HepG2 (cell line): ENCODE measurements at regions not wholly inside any gene's neighbourhood (a gene's known extent, or its start where the extent isn't known, plus 50 kb on each side); places are given as distances from the start of the nearest gene placed in this dataset.
A peak's percentile ranks its signal among the peaks of the same experiment; 100 is the strongest.

ENCODE experiments used
- ATAC-seq: fragments of 200-7000 bp; cut with Tn5 transposase; 3 replicates; pipeline ENCODE4 v1.9.1; 2020; ENCODE audit warnings: mild to moderate bottlenecking, moderate library complexity
- BruUV-seq: library from RNA; stranded (reverse); fragments of 400-500 nt; replicated peaks from 2 replicates; lab custom pipeline; 2021; lab: Mats Ljungman, UMichigan
- CTCF ChIA-PET: fragments of 300-600 bp; formaldehyde crosslinking; extraction: SDS; loops from one replicate; lab custom pipeline; 2021; ENCODE audit warnings: low total read pairs, inconsistent platforms, low intra/inter-chr PET ratio; lab: Yijun Ruan, JAX
- POLR2A ChIA-PET: fragments of 350-600 bp; sonication (Branson Sonifier 250); formaldehyde crosslinking; loops from one replicate; lab custom pipeline; 2020; ENCODE audit warnings: antibody characterized with exemption, inconsistent platforms; lab: Yijun Ruan, JAX
- DNase-seq: peaks from one replicate; pipeline ENCODE4 v3.0.0-alpha.2; 2015; ENCODE audit warnings: low spot score
- FAIRE-seq: peaks from 3 replicates; lab custom pipeline; 2011; peaks lifted over from hg19 to GRCh38; lab: Jason Lieb, UNC
- H2AFZ ChIP-seq: one replicate; pipeline ENCODE4 v1.6.1; 2011; ENCODE audit warnings: low read length, inconsistent platforms
- H3K27ac ChIP-seq: fragments of 300-600 bp; 3 replicates; pipeline ENCODE4 v1.8.0; 2011; ENCODE audit warnings: mixed run types, mild to moderate bottlenecking, mixed read lengths, low read length, inconsistent platforms; ENCODE audit not compliant: insufficient read depth; ENCODE audit errors: extremely low read length
- H3K27me3 ChIP-seq, 2 experiments: fragments of 200-600 bp in 1 of 2; 2 replicates in 1 of 2; 3 replicates in 1 of 2; pipeline versions ENCODE4 v1.6.0 to v1.8.0; 2011; ENCODE audit warnings: low read length in 2 of 2, mild to moderate bottlenecking in 2 of 2, moderate library complexity in 2 of 2, inconsistent platforms in 1 of 2; ENCODE audit not compliant: insufficient read depth in 2 of 2, control insufficient read depth in 1 of 2
- H3K36me3 ChIP-seq, 2 experiments: fragments of 200-600 bp in 1 of 2; replicated peaks in 1 of 2; 2 replicates in 1 of 2; 3 replicates in 1 of 2; pipeline versions ENCODE4 v1.5.1 to v1.8.0; 2011; ENCODE audit warnings: low read length in 2 of 2, inconsistent platforms in 1 of 2; ENCODE audit not compliant: insufficient read depth in 2 of 2, control insufficient read depth in 1 of 2
- H3K4me1 ChIP-seq: 2 replicates; pipeline ENCODE4 v1.5.1; 2012; ENCODE audit warnings: low read length, inconsistent platforms; ENCODE audit not compliant: insufficient read depth
- H3K4me2 ChIP-seq: 2 replicates; pipeline ENCODE4 v1.6.0; 2011; ENCODE audit warnings: low read depth, low read length, inconsistent platforms
- H3K4me3 ChIP-seq, 3 experiments: fragments of 200-600 bp in 1 of 3; sonication (generic), shearing (Covaris generic) in 1 of 3; replicated peaks in 1 of 3; 2 replicates each; pipeline ENCODE4 v1.5.1; 2011 to 2016; ENCODE audit warnings: low read length in 3 of 3, inconsistent platforms in 2 of 3, low read depth in 2 of 3, mild to moderate bottlenecking in 2 of 3, control low read depth in 1 of 3, mixed read lengths in 1 of 3; ENCODE audit not compliant: insufficient read depth in 1 of 3
- H3K79me2 ChIP-seq: one replicate; pipeline ENCODE4 v1.6.1; 2011; ENCODE audit warnings: low read length, inconsistent platforms; ENCODE audit not compliant: insufficient read depth
- H3K9ac ChIP-seq: 2 replicates; pipeline ENCODE4 v1.6.0; 2011; ENCODE audit warnings: mild to moderate bottlenecking, low read depth, low read length, inconsistent platforms; ENCODE audit not compliant: insufficient read depth
- H3K9me3 ChIP-seq: 2 replicates; pipeline ENCODE4 v1.5.1; 2012; ENCODE audit warnings: mild to moderate bottlenecking, low read length
- H4K20me1 ChIP-seq: 2 replicates; pipeline ENCODE4 v1.6.0; 2011; ENCODE audit warnings: inconsistent platforms, mild to moderate bottlenecking, low read length, moderate library complexity; ENCODE audit not compliant: insufficient read depth
- ARID2 ChIP-seq: sonication (generic); formaldehyde crosslinking; IDR thresholded peaks from 2 replicates; pipeline ENCODE4 v1.8.1; 2022; ENCODE audit warnings: mild to moderate bottlenecking, missing genetic modification reagents, borderline replicate concordance
- BHLHE40 ChIP-seq: IDR thresholded peaks from 2 replicates; pipeline ENCODE4 v1.6.1; 2011; ENCODE audit warnings: low read length, improper control_type of control experiment
- DMAP1 ChIP-seq: IDR thresholded peaks from 2 replicates; pipeline ENCODE4 v1.6.1; 2016
- FOSL1 ChIP-seq: sonication (generic); formaldehyde crosslinking; IDR thresholded peaks from 2 replicates; pipeline ENCODE4 v1.9.0; 2021; ENCODE audit warnings: missing genetic modification reagents, borderline replicate concordance
- GTF3A ChIP-seq: sonication (generic); formaldehyde crosslinking; conservative IDR thresholded peaks from 2 replicates; pipeline ENCODE4 v1.4.0; 2020; ENCODE audit warnings: mild to moderate bottlenecking, missing genetic modification reagents
- NFE2 ChIP-seq: sonication (generic); formaldehyde crosslinking; IDR thresholded peaks from 2 replicates; pipeline ENCODE4 v1.4.0; 2020; ENCODE audit warnings: missing genetic modification reagents
- TEAD2 ChIP-seq: sonication (generic); formaldehyde crosslinking; IDR thresholded peaks from 2 replicates; pipeline ENCODE4 v1.9.0; 2021; ENCODE audit warnings: missing genetic modification reagents
- ZBTB21 ChIP-seq: sonication (generic); formaldehyde crosslinking; IDR thresholded peaks from 2 replicates; pipeline ENCODE4 v1.4.0; 2020; ENCODE audit warnings: missing genetic modification reagents
- ZBTB8A ChIP-seq: sonication (generic); formaldehyde crosslinking; IDR thresholded peaks from 2 replicates; pipeline ENCODE4 v1.4.0; 2020; ENCODE audit warnings: mild to moderate bottlenecking, low read depth, missing genetic modification reagents, borderline replicate concordance
- ZNF556 ChIP-seq: sonication (generic); formaldehyde crosslinking; IDR thresholded peaks from 2 replicates; pipeline ENCODE4 v1.4.0; 2020; ENCODE audit warnings: mild to moderate bottlenecking, missing genetic modification reagents, borderline replicate concordance
- ZNF878 ChIP-seq: sonication (generic); formaldehyde crosslinking; IDR thresholded peaks from 2 replicates; pipeline ENCODE4 v1.8.1; 2023; ENCODE audit warnings: mild to moderate bottlenecking, missing genetic modification reagents, moderate library complexity
- ZSCAN25 ChIP-seq: sonication (generic); formaldehyde crosslinking; IDR thresholded peaks from 2 replicates; pipeline ENCODE4 v1.8.0; 2022; ENCODE audit warnings: mild to moderate bottlenecking, missing genetic modification reagents
- ZSCAN30 ChIP-seq: sonication (generic); formaldehyde crosslinking; IDR thresholded peaks from 2 replicates; pipeline ENCODE4 v1.5.0; 2020; ENCODE audit warnings: mild to moderate bottlenecking, missing genetic modification reagents
- WGBS: methylation state at CpG from one replicate; pipeline ENCODE4 v1.1.6; 2017; ENCODE audit warnings: low lambda C conversion rate; 5-methylcytosine and 5-hydroxymethylcytosine counted together
- in situ Hi-C: cut with HindIII; loops from 2 replicates; pipeline ENCODE4 v1.10.0; 2017; ENCODE audit warnings: low pct_unique_long_range_greater_than_20kb; ENCODE audit not compliant: extremely low pct_ligation_motif_present
- intact Hi-C: fragments of 100-400 bp; cut with micrococcal nuclease; formaldehyde crosslinking; loops from one replicate; pipeline ENCODE4 v1.10.0; 2022; ENCODE audit not compliant: unreplicated experiment
- TF ChIP-seq, protein P1 (sequence below): IDR thresholded peaks from 2 replicates; pipeline ENCODE4 v1.4.0; 2020; ENCODE audit warnings: mild to moderate bottlenecking, missing genetic modification reagents
- TF ChIP-seq, protein P2 (sequence below): sonication (generic); formaldehyde crosslinking; IDR thresholded peaks from 2 replicates; pipeline ENCODE4 v1.9.0; 2022; ENCODE audit warnings: missing genetic modification reagents, mild to moderate bottlenecking, borderline replicate concordance

DNA sequence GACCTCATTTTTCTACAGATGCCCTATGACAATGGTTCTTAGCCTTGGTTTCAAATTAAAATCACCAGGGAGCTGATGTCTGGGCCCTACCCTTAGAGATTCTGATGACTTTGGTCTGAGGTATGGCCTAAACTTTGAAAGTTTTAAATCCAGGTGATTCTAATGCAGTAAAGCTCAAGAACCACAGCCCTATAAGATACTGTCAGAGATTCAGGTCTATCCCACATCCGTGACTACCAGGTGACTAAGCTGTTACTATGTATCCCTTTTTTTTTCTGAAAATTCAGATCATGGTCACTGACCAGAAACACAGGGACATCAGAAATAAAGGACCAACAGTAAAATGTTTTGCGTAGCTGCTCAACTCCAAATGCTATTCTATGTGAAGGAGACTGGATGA lies 148.8 kb upstream of the BMP4 start:
- no peaks in the 10 kb centered on the region for H3K79me2 ChIP-seq
- POLR2A ChIA-PET, result interaction anchor here (0.6 to 6.0 kb wide), 6 partner anchors 28 to 162 kb away, joined by 3 to 41 read pairs (median 3); partner anchors contain the start of gene BMP4
- ATAC-seq (no peak), DNase-seq (no peak), FAIRE-seq (no peak)
- H3K4me3 ChIP-seq, result no peak overlapping the region
- no peak overlapping the region for H3K9ac ChIP-seq
- no peaks in the 10 kb centered on the region for H3K9me3 ChIP-seq
- H3K27ac ChIP-seq, result no peak overlapping the region
- CTCF ChIA-PET, result no interaction called here
- TF ChIP-seq BHLHE40 (no peak), FOSL1 (CRISPR knock-in tag) (no peak)
- H3K27me3 ChIP-seq, result no peaks in the 10 kb centered on the region
- in situ Hi-C loops (no loop called here), intact Hi-C loops (no loop called here)
- no peaks in the 10 kb centered on the region for H4K20me1 ChIP-seq
- no TSS peak for BruUV-seq
- 98% methylated on average over 2 of the region's 2 CpGs for WGBS
- H3K36me3 ChIP-seq, result no peaks in the 10 kb centered on the region
- no peak overlapping the region for H2AFZ ChIP-seq
- peaks cover 100% of the 10 kb centered on the region for H3K4me1 ChIP-seq
- no peak overlapping the region for H3K4me2 ChIP-seq

DNA sequence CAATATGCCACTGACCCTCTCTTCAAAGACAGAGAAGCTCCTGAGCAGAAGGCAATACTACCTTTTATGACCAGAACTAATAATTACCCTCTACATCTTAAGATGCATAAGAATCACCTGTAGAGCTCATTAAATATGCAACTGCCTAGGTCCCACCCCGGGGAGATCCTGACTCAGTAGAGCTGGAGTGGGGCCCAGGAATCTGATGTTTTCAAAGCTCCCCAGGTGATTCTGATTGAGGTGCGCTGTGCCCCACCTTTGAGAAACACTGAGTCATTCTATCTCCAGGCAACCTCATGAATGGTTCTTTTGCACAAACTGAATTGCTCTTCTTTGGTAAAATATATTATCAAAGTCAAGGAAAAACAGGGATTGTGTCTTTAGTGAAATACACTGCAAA lies 149.3 kb upstream of the BMP4 start:
- no peak for FAIRE-seq
- H3K4me2 ChIP-seq, result no peak overlapping the region
- TF ChIP-seq, protein P1, sequence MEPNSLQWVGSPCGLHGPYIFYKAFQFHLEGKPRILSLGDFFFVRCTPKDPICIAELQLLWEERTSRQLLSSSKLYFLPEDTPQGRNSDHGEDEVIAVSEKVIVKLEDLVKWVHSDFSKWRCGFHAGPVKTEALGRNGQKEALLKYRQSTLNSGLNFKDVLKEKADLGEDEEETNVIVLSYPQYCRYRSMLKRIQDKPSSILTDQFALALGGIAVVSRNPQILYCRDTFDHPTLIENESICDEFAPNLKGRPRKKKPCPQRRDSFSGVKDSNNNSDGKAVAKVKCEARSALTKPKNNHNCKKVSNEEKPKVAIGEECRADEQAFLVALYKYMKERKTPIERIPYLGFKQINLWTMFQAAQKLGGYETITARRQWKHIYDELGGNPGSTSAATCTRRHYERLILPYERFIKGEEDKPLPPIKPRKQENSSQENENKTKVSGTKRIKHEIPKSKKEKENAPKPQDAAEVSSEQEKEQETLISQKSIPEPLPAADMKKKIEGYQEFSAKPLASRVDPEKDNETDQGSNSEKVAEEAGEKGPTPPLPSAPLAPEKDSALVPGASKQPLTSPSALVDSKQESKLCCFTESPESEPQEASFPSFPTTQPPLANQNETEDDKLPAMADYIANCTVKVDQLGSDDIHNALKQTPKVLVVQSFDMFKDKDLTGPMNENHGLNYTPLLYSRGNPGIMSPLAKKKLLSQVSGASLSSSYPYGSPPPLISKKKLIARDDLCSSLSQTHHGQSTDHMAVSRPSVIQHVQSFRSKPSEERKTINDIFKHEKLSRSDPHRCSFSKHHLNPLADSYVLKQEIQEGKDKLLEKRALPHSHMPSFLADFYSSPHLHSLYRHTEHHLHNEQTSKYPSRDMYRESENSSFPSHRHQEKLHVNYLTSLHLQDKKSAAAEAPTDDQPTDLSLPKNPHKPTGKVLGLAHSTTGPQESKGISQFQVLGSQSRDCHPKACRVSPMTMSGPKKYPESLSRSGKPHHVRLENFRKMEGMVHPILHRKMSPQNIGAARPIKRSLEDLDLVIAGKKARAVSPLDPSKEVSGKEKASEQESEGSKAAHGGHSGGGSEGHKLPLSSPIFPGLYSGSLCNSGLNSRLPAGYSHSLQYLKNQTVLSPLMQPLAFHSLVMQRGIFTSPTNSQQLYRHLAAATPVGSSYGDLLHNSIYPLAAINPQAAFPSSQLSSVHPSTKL (CRISPR knock-in tag), result no peak
- TF ChIP-seq ZBTB8A (CRISPR knock-in tag) (no peak), ZNF878 (no peak), TEAD2 (CRISPR knock-in tag) (no peak), ZSCAN25 (no peak), ARID2 (CRISPR knock-in tag) (no peak), ZSCAN30 (CRISPR knock-in tag) (no peak), ZBTB21 (CRISPR knock-in tag) (no peak), NFE2 (no peak), DMAP1 (CRISPR knock-in tag) (no peak), GTF3A (no peak), ZNF556 (CRISPR knock-in tag) (no peak)
- TF ChIP-seq, protein P2, sequence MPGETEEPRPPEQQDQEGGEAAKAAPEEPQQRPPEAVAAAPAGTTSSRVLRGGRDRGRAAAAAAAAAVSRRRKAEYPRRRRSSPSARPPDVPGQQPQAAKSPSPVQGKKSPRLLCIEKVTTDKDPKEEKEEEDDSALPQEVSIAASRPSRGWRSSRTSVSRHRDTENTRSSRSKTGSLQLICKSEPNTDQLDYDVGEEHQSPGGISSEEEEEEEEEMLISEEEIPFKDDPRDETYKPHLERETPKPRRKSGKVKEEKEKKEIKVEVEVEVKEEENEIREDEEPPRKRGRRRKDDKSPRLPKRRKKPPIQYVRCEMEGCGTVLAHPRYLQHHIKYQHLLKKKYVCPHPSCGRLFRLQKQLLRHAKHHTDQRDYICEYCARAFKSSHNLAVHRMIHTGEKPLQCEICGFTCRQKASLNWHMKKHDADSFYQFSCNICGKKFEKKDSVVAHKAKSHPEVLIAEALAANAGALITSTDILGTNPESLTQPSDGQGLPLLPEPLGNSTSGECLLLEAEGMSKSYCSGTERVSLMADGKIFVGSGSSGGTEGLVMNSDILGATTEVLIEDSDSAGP, result no peak

More for the DNA sequence above, 149.3 kb upstream of the BMP4 start:
- 94% methylated on average over 2 of the region's 2 CpGs for WGBS
- intact Hi-C loops, result no loop called here
- BruUV-seq, result no TSS peak
- H4K20me1 ChIP-seq, result no peaks in the 10 kb centered on the region
- CTCF ChIA-PET, result no interaction called here
- H3K36me3 ChIP-seq, result no peaks in the 10 kb centered on the region
- H3K9me3 ChIP-seq, result no peaks in the 10 kb centered on the region
- H3K79me2 ChIP-seq, result no peaks in the 10 kb centered on the region
- no peaks in the 10 kb centered on the region for H3K27me3 ChIP-seq
- POLR2A ChIA-PET, result interaction anchor here (0.7 to 6.0 kb wide), 5 partner anchors 27 to 152 kb away, joined by 3 to 41 read pairs (median 3); partner anchors contain the start of gene BMP4
- in situ Hi-C loops, result no loop called here
- no peak overlapping the region for H2AFZ ChIP-seq
- ATAC-seq (no peak), DNase-seq (no peak)
- H3K4me3 ChIP-seq, result no peak overlapping the region
- no peak overlapping the region for H3K9ac ChIP-seq
- peak overlapping the region; percentile 83 for H3K27ac ChIP-seq
- H3K4me1 ChIP-seq, result peaks cover 100% of the 10 kb centered on the region
